Forelimb muscle (tissue), 1 donor: ENCODE measurements at regions not wholly inside any gene's neighbourhood (a gene's known extent, or its start where the extent isn't known, plus 50 kb on each side); places are given as distances from the start of the nearest gene placed in this dataset.
"Not testable (repeated sequence)": the region's sequence is repeated elsewhere in the genome, so short reads cannot be mapped to it uniquely, and the experiment has no call there.

Experiments used
- DNase-seq: peaks from one replicate; pipeline ENCODE4 v3.0.0-alpha.2; 2013; ENCODE audit warnings: low read depth

DNA sequence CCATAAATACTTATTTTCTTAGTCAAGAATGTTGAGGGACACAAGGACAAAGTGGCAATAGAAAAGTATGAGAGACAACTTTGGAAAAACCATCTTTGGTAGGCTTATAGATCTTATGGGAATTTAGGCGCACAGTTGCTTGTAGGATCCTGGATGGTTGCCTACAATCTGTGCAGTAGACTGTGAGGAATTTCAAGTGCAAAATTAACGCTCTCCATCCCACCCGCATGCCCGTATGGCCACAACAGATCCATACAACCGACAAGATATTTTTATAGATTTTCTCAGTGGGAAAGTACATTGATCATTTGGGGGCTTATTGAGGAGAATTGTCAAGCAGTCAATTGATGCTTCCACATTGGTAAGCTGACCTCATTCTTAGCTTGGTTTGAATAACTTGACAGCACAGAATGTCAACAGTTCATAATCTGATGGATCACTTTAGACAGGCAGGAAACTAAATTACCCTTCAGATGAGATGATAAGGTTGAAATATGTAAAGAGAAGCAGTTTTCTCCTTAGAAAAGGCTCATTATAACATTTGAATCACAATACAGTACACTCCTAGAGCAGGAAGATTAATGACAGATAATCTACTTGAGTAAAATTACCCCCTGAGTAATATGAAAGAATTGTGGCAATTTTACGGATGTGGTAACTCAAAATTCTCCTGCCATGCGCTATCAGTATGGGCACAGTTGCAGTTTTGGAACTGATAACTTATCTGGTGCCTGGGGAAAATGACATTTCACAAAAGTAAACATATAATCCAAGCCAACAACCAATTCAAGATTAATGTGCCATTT, 479.7 kb downstream of the KIF20B start:
- no peak for DNase-seq

DNA sequence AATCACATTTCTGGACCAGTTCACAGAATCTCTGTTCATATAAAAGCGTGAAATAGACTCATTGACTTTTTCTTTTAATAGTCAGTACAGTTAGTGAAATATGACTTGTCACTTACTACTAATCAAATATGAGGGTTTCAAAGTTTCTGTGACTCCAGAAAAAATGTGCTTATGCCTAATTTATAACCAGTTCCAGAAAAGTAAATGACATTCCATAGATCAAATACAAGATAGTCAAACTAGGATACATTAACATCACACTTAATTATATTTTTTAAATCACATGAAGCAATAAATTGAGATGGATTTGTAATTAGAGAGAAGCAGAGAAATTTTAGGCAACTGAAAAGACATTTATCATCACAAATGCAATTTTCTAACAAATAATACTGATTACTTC, 491.4 kb downstream of the KIF20B start:
- no peak for DNase-seq

DNA sequence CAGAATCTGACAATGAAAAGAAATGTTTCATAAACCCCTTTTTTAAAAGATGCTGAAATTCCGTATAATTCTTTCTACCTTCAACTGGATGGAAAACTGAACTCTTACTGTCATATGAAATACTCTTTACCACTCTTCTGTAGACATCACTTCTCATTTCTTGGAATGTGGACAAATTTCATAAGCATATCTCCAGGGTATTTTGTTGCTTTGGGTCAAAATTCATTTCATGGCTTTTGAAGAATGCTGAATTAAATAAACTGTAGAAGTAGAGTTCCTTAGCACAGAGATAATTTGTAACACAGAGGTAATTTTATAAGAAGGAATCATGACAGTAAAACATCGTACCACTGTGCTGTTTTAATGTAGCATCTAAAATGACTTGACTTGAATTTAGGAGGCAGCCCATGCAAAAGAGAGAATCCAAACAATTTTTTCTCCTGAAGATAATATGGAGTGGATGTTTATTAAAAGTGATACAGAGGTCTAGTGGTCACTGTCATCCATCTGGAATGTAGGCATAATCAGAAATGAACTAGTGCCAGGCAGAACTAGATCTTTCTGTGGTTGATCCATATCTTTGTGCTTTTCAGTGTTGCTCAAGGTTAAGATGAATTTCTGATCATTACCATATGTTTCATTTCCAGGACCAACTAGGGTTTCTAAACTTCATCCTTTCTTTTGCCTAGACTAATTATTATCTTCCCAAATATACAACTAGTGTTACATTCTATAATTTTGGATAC, 492.0 kb downstream of the KIF20B start:
- DNase-seq: no peak

DNA sequence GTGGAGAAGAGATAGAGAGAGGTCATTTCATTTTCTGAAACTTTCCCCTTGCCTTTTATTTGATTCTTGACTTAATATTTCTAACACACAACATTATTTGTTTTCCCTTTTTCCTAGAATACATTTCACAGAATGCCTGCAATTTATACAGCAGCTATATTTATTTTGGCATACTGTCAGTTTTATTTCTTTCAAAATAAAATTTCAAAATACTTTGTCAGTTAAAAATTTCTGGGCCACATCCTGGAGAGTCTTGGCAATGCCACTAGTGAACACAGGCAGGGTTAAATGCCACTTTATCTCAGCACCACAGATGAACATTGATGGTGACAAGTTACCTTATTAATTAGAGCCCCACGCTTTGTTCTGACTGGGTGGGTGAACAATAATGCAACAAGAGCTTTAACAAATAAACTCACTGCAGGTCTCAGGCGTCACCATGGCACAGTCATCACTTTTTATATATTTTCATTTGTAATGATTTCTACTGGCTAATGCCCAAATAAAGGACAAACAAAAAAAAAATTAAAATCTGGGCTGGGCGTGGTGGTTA, 494.0 kb downstream of the KIF20B start:
- DNase-seq: no peak

DNA sequence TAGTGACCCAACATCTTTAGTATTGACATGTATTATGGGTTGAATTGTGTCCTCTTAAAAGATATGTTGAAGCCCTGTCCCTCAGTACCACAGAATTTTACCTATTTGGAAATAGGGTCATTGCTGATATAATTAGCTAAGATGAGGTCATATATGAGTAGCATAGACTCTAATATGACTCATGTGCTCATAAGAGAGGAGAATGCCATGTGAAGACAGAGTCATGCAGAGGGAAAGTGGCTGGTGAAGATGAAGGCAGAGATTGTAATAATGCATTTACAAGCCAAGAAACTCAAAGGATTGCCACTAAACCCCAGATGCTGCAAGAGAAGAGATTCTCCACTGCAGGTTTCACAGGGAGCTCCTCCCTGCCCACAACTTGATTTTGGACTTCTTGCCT, 496.4 kb downstream of the KIF20B start:
- no peak for DNase-seq

DNA sequence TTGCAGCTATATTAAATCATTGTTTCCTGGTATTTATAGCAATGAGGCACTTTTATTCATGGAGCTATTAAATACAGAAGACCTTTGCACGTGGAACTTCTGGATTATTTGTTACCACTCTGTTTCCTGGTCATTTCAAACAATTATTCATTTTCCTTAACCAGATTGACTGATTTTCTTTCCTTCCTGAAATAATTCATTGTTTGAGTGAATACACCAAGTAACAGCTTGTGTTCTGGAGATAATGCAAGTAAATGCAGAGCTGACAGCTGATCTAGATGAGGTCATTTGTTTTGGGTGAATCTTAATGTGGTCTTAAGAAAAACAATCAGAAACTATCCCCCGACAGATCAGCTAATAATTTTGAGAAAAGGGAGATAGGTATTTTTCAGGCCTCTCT, 497.7 kb downstream of the KIF20B start:
- DNase-seq: no peak

DNA sequence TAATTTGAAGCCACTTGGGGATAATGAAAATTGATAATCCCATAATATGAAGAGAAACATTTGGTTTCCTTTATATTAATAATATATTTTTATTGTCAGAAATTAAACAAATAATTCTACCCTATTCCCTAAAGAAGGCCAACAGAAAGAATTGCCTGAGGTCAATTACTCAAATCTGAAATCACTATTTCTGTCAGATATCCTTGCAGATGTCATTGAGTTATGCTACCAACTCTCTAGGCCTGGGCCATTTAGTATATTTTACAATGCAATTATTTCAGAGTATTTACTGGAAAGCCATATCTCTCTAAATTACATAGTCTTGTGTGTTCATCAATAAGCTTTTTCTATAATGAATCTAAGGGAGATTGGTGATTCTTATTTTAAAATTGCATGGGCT, 498.1 kb downstream of the KIF20B start:
- no peak for DNase-seq

DNA sequence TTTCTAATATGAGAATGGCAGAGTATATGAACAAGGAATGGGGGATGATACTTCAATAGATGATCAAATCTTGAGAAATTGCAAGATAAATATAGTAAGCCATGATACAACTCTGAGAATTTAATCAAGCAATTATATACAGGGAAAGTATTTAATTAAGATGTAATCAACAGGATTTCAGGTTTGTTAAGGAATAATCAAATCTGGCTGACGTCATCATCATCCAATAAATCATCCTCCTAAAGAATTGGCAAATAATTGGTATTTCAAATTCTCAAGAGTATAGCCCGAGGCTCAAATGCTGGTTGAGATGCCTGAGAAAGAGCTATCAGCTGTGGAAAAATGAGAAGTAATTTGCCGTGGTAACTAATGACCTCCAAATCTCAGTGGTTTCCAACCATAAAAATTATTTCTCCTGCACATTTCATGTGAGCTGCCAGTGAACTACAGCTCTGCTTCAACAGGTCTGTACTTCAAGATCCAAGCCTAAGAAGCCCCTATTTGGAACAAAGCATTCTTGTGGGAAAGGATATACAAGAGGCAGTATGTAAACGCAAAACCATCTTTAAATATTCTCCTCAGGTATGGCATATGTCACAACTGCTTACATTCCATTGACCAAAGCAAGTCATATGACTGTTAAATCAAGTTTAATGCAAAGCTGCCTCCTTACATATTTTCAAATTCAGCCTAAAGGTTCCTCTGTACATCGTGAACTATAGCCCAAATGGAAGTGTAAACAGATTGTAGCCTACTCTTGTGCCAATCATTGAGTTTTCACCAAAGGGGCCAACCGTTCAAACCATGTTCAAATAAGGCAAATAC, 503.0 kb downstream of the KIF20B start:
- DNase-seq: no peak

DNA sequence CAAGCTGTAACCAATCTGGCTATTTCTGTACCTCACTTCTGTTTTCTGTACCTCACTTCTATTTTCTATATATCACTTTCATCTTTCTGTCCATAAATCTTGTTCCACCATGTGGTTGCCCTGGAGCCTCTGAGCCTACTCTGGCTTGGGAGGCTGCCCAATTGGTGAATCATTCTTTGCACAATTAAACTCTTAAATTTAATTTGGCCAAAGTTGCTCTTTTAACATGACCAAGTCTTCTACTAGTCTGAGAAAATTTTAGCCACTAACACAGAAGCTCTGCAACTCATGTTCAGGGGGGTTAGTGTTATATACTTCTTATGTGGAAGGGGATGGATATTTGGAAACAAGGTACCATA, 503.5 kb downstream of the KIF20B start:
- DNase-seq: no peak

DNA sequence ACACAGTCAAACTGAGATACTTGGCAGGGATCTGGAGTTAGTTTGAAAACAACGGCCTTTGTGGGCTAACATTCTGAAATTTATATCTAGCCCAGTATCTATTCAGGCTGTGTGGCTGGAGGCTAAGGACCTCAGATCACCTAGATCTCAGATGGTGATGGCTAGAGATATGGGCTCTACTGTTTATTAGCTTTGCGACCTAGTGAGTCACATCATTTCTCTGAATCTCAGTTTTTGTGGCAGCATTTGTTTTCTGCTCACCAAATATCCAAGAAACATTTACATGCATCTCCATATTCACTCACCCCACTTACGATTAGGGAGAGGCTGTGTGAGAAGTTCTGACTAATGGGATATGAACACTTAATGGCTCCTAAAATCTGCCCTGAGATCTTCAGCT, 503.9 kb downstream of the KIF20B start:
- DNase-seq: no peak

DNA sequence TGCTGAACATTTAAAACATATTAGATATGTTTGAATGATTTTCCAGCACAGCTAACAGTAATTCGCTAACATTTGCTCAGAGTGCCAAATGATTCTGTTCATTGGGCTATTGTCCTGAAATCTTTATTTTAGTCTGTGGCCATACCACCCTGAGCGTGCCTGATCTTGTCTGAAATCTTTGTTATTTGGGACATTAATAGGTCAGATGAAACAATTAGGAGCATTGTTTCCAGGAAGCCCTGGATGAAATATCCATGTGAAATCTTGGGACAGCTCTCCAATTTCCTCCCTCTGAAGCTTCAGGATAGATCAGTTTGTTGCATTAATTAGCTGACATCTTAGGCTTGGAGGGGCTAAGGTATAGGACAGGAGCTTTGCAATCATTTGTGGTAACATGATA, 512.0 kb downstream of the KIF20B start:
- DNase-seq: no peak

DNA sequence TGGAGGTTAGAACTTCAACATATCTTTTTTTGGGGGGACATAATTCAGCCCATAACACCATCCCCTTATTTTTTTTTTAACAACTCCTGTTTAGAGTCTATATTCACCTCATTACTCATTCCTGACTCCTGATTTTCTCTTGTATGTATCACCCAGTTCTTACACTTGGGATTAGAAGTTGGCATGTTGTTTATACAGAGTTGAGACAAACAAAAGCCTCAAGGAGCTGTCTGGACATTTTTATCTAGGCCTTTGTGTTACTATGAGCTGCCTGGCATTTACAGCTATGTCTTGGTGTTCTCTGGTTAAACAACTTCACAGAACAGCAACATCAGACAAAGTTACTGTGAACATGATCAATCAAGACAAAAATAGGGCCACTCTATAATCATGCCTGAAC, 517.5 kb downstream of the KIF20B start:
- DNase-seq: no peak

DNA sequence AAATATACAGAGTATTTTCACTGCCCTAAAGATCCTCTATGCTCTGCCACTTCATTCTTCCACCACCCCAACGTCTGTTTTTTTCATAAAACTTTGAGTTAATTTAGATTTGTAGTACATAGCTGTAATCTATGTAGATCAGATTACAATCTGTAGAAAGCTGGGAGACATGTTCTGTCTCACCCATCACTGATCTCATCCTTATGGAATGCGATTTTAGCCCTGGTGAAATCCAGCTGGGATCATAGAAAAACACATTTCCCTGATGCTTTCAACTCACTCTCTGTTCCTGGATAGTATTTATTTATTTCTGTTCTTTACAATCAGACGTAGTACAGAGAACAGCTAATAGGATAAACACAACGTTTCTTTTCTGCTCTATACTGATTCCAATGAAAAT, 521.0 kb downstream of the KIF20B start:
- no peak for DNase-seq

DNA sequence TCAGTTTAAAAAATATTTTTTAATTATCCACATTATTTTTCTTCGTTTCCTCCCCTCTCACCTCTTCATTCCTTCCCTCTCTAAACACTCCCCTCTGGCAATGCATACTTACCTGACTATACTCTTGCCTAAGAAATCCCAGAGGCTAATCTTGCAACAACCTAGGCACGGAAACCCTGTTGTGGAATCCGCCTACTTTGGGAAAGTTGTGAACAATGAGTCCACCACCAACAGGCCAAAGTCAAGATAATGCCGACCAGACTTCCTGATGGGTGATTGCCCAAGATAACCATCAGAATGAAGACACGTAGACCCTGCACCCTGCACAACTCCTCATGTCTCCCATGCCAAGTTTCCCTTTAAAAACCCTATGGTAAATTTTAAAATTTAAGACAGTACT, 521.5 kb downstream of the KIF20B start:
- DNase-seq: no peak

DNA sequence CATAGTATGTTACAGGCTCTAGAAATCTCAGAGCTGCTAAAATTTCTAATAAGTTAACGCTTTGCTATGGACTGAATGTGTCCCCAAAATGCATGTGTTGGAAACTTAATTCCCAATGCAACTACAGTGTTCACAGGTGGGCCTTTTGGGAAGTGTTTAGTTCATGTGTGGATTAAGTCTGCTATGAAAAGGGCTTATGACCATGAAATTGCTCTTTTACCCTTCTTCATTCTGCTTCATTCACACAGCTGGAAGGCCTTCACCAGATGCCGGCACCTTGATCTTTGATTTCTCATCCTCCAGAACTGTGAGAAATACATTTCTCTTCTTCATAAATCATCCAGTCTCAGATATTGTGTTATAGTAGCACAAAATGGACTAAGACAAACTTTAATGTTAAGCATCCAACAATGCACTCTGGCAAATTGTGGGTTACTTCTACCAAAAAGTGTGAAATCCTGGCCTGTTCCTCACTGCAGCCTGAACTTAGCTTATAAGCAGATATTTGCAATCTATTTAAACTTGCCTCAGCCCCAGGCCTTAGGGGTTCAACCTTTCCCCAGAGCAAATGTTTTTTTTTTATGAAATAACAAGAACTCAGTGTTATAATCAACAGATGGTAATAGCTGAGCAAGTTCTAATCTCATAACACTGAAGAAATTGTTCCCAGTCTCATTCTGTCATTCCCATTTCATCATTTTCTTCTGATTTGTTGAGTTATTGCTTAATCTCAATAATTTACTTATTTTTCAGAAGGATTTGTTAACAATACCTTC, 523.6 kb downstream of the KIF20B start:
- DNase-seq: no peak

DNA sequence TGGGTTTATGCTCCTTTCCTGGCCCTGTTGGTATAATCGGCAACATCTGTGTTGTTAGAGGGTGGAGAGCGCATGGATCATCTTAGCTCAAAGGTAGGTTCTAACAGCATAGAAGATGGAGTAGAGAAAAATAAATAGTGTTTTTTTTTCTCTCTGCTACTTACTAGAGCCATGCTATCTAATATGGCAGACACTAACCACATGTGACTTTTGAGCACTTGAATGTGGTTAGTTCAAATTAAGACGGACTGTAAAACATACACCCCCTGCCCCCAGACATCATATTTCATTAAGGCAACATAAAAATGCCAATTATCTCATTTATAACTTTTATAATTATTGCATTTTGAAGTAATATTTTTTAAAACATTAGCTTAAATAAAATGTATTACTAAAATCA, 525.1 kb downstream of the KIF20B start:
- DNase-seq: no peak

DNA sequence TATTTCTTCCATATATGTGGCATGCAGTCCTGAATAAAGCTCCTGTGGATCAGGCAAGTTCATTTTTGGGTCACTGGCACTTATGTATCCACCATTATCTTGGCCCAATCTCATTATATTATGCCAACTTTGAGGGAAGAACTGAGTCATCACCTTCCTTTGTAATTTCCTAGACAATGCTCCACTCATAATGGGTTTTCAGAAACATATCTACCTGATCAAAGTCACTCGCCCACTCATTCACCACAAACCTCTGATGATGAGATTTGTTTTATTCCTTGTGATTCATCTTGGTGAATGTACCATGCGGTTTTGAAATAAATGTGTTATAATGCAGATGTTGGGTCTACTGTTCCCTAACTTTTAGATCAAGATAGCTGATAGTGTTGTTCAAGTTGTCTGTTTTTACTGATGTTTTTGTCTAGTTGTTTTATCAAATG, 525.8 kb downstream of the KIF20B start:
- DNase-seq: no peak

DNA sequence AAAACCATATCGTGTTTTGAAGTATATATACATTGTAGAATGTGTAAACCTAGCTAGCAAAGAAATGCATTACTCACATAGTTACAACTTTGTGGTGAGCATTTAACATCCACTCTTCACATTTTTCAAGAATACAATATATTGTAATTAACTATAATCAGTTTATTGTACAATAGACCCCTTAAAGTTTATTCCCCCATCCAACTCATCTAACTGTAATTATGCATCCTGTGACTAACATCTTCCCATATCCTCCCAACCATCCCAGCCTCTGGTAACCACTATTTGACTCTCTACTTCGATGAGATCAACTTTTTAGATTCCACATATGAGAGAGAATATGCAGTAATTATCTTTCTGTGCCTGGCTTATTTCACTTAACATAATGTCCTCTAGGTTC, 526.4 kb downstream of the KIF20B start:
- no peak for DNase-seq

DNA sequence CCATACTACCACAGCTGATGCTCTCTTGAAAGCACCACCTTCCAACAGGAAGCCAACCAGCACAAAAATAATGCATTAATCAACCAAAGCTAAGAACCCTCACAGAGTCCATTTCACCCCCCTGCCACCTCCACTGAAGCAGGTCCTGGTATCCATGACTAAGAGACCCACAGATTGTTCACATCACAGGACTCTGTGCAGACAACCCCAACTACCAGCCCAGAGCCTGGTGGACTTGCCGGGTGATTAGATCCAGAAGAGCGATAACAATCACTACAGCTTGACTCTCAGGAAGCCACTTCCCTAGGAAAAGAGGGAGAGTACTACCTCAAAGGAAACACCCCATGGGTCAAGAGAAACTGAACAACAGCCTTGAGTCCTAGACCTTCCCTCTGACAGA, 528.1 kb downstream of the KIF20B start:
- no peak for DNase-seq

DNA sequence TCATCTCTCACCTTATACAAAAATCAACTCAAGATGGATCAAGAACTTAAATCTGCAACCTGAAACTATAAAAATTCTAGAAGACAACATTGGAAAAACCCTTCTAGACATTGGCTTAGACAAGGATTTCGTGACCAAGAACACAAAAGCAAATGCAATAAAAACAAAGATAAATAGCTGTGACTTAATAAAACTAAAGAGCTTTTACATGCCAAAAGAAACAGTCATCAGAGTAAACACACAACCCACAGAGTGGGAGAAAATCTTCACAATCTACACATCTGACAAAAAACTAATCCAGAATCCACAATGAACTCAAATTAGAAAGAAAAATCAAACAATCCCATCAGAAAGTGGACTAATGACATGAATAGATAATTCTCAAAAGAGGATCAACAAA, 532.4 kb downstream of the KIF20B start:
- DNase-seq: not testable (repeated sequence)

DNA sequence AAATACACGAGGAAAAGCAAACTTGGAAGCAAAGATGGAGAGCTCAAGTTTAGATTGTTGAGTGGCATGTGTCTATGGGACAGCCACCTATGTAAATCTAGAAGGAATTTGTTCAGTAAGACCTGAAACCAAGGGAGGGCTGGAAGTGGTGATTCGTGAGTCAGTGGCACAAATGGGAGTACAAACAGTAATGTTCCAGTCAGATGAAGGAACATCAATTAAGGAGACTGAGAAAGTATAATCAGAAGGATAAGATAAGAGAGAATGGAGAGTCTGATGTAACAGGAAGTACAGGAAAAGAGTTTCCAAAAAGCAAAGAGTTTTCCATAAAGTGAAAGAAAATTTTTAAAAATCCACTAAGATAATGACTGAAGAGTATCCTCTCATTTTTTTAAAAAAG, 544.2 kb downstream of the KIF20B start:
- no peak for DNase-seq
